Activated T-cell treated with anti-CD3 and anti-CD28 coated beads, Interleukin-2, amount 50 U/mL, for 72 hours (primary cell): ENCODE measurements at regions not wholly inside any gene's neighbourhood (a gene's known extent, or its start where the extent isn't known, plus 50 kb on each side); places are given as distances from the start of the nearest gene placed in this dataset.
A peak's percentile ranks its signal among the peaks of the same experiment; 100 is the strongest.

Experiments used
- ATAC-seq, 2 donors: fragments of 150-1000 bp; cut with Tn5 transposase; replicated peaks in 1 of 2; 2 replicates each; pipeline ENCODE4 v1.10.0; 2021; ENCODE audit warnings: moderate library complexity in 2 of 2, mild to moderate bottlenecking in 1 of 2
- DNase-seq, 2 donors: peaks; one replicate each; pipeline ENCODE4 v3.0.0; 2021 to 2022; ENCODE audit warnings: mixed read lengths in 1 of 2
- H3K27ac Mint-ChIP-seq: one replicate; pipeline ENCODE4 v1.8.0; 2022; ENCODE audit warnings: mild to moderate bottlenecking, moderate library complexity, mixed read lengths
- H3K27me3 Mint-ChIP-seq: one replicate; pipeline ENCODE4 v1.8.0; 2022; ENCODE audit warnings: low read depth, mixed read lengths
- H3K36me3 Mint-ChIP-seq, 2 donors: one replicate each; pipeline ENCODE4 v1.8.0; 2022; ENCODE audit warnings: mixed read lengths in 2 of 2, mild to moderate bottlenecking in 1 of 2; ENCODE audit not compliant: insufficient read depth in 2 of 2
- H3K4me1 Mint-ChIP-seq: one replicate; pipeline ENCODE4 v1.8.0; 2022; ENCODE audit warnings: low read depth, mixed read lengths
- H3K4me3 Mint-ChIP-seq, 2 donors: one replicate each; pipeline ENCODE4 v1.8.0; 2022; ENCODE audit warnings: mild to moderate bottlenecking in 2 of 2, mixed read lengths in 2 of 2, moderate library complexity in 2 of 2
- H3K9me3 Mint-ChIP-seq, 2 donors: one replicate each; pipeline ENCODE4 v1.8.0; 2022; ENCODE audit warnings: mixed read lengths in 2 of 2

- Mint-ChIP-seq H3K4me3 (no peak overlapping the region), H3K27me3 (no peaks in the 10 kb centered on the region), H3K36me3 (no peaks in the 10 kb centered on the region), H3K9me3 (peaks cover 2 to 6% of the 10 kb centered on the region in 2 donors), H3K27ac (no peak overlapping the region), H3K4me1 (no peaks in the 10 kb centered on the region)
- ATAC-seq = no peak
- DNase-seq = no peak
These were observed 1498.7 kb upstream of the CADM2 start for GRCh38 chr3:83460052-83460451.

- ATAC-seq (no peak), DNase-seq (no peak)
- Mint-ChIP-seq H3K27me3 (no peaks in the 10 kb centered on the region), H3K4me1 (no peaks in the 10 kb centered on the region), H3K4me3 (no peak overlapping the region), H3K9me3 (peaks cover 2% of the 10 kb centered on the region in 2 donors), H3K27ac (no peak overlapping the region), H3K36me3 (no peaks in the 10 kb centered on the region)
These were observed 1497.4 kb upstream of the CADM2 start for GRCh38 chr3:83461411-83461810.

DNA sequence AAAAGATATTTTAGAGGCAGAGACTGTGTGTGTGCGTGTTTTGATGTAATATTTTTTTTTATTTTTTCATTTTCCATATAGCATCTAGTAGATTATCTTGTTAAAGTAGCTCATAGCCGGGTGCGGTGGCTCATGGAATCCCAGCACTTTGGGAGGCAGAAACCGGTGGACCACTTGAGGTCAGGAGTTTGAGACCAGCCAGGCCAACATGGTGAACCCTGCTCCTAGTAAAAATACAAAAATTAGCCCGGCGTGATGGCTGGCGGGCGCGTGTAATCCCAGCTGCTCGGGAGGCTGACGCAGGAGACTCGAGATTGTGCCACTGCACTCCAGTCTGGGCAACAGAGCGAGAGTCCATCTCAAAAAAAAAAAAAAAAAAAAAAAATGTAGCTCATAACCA is 1481.2 kb upstream of the CADM2 start:
- ATAC-seq (no peak), DNase-seq (no peak)
- Mint-ChIP-seq H3K4me1 (no peaks in the 10 kb centered on the region), H3K27ac (no peak overlapping the region), H3K4me3 (no peak overlapping the region), H3K36me3 (no peaks in the 10 kb centered on the region), H3K9me3 (peaks cover 0 to 1% of the 10 kb centered on the region in 2 donors), H3K27me3 (no peaks in the 10 kb centered on the region)

GRCh38 chr3:83482402-83483070 is 1476.3 kb upstream of the CADM2 start:
- peaks cover 5 to 7% of the 10 kb centered on the region in 2 donors for H3K9me3 Mint-ChIP-seq
- H3K4me1 Mint-ChIP-seq = no peaks in the 10 kb centered on the region
- H3K36me3 Mint-ChIP-seq = no peaks in the 10 kb centered on the region
- no peak for ATAC-seq
- H3K27me3 Mint-ChIP-seq = no peaks in the 10 kb centered on the region
- no peak overlapping the region for H3K4me3 Mint-ChIP-seq
- H3K27ac Mint-ChIP-seq = no peak overlapping the region
- no peak for DNase-seq

GRCh38 chr3:83496462-83496861 is 1462.3 kb upstream of the CADM2 start:
- H3K36me3 Mint-ChIP-seq = no peaks in the 10 kb centered on the region
- ATAC-seq (no peak), DNase-seq (no peak)
- H3K4me3 Mint-ChIP-seq = no peak overlapping the region
- H3K27me3 Mint-ChIP-seq = no peaks in the 10 kb centered on the region
- no peak overlapping the region for H3K27ac Mint-ChIP-seq
- peaks cover 0 to 2% of the 10 kb centered on the region in 2 donors for H3K9me3 Mint-ChIP-seq
- no peaks in the 10 kb centered on the region for H3K4me1 Mint-ChIP-seq

- Mint-ChIP-seq H3K36me3 (no peaks in the 10 kb centered on the region), H3K4me1 (no peaks in the 10 kb centered on the region), H3K4me3 (no peak overlapping the region), H3K27me3 (no peaks in the 10 kb centered on the region), H3K27ac (no peak overlapping the region), H3K9me3 (peaks cover 0 to 4% of the 10 kb centered on the region in 2 donors)
- no peak for ATAC-seq
- DNase-seq = no peak
These were observed 1460.3 kb upstream of the CADM2 start for GRCh38 chr3:83498361-83499016.

GRCh38 chr3:83500422-83500821 is 1458.4 kb upstream of the CADM2 start:
- Mint-ChIP-seq H3K4me3 (no peak overlapping the region), H3K27me3 (no peaks in the 10 kb centered on the region), H3K9me3 (peaks cover 0 to 2% of the 10 kb centered on the region in 2 donors), H3K4me1 (no peaks in the 10 kb centered on the region), H3K36me3 (no peaks in the 10 kb centered on the region), H3K27ac (no peak overlapping the region)
- DNase-seq = no peak
- ATAC-seq = no peak

DNA sequence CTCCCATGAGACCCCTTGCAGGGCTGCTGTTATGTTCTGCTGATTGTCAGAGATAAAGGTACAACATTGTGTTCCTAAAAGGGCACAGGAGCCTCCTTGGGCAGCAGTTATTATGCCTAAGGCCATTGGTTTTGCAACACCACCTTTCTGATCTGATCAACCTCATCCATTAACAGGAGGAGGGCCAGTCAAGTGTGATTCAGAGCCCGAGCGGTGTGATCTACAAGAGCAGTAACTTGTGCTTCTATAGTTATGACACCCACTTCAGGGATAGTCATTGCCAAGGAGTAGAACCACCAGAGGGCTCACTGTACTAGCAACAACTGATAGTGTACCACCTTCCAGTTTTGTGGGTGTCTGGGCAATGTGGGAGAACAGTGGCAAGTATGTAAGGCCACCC is 1457.9 kb upstream of the CADM2 start:
- Mint-ChIP-seq H3K36me3 (no peaks in the 10 kb centered on the region), H3K4me3 (no peak overlapping the region), H3K27ac (no peak overlapping the region), H3K9me3 (peaks cover 0 to 2% of the 10 kb centered on the region in 2 donors), H3K27me3 (no peaks in the 10 kb centered on the region), H3K4me1 (no peaks in the 10 kb centered on the region)
- ATAC-seq (no peak), DNase-seq (no peak)

DNA sequence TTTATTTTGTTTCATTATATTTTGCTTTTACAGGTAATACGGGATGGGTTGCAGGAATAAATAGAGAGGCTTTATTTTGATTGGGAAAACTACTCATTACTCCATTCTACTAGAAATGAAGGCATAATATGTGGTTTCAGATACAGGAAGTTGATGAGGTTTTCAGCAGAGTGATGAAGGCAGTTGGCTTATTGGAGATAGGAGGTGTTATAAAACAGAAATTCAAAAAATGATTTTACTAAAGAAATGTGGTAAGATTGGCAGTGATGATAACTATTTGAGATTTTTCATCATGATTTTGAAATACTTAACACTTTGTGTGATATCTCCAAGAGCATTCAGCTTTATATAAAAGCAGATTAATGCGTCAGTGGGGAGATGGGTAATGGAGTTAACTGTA is 1445.7 kb upstream of the CADM2 start:
- peaks cover 7 to 12% of the 10 kb centered on the region in 2 donors for H3K9me3 Mint-ChIP-seq
- DNase-seq (no peak), ATAC-seq (no peak)
- H3K4me1 Mint-ChIP-seq = no peaks in the 10 kb centered on the region
- H3K4me3 Mint-ChIP-seq = no peak overlapping the region
- no peak overlapping the region for H3K27ac Mint-ChIP-seq
- no peaks in the 10 kb centered on the region for H3K27me3 Mint-ChIP-seq
- H3K36me3 Mint-ChIP-seq = no peaks in the 10 kb centered on the region

DNA sequence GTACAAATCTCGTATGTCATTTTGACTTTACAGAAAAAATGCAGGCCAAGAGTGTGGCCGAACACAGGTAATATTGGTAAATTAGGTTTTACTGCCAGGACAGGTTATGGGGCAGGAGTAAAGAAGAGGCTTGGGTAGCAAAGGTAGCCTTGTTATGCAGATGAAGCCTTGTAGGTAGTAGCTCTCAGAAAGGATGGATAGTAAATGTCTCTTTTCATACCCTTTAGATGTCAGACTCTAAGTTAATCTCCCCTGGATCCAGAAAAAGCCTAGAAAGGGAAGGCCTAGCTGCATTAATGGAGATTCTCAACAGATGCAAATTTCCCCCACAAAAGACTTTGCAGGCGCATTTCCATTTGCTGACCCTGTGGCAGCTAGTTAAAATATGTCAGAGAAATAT is 1445.1 kb upstream of the CADM2 start:
- ATAC-seq (no peak), DNase-seq (no peak)
- Mint-ChIP-seq H3K4me1 (no peaks in the 10 kb centered on the region), H3K9me3 (peaks cover 9 to 12% of the 10 kb centered on the region in 2 donors), H3K27ac (no peak overlapping the region), H3K27me3 (no peaks in the 10 kb centered on the region), H3K4me3 (no peak overlapping the region), H3K36me3 (no peaks in the 10 kb centered on the region)

- Mint-ChIP-seq H3K4me3 (no peak overlapping the region), H3K36me3 (no peaks in the 10 kb centered on the region), H3K27me3 (no peaks in the 10 kb centered on the region), H3K27ac (no peak overlapping the region), H3K9me3 (peaks cover 9 to 10% of the 10 kb centered on the region in 2 donors), H3K4me1 (no peaks in the 10 kb centered on the region)
- no peak for DNase-seq
- ATAC-seq = no peak
These were observed 1444.5 kb upstream of the CADM2 start for GRCh38 chr3:83514130-83514914.

DNA sequence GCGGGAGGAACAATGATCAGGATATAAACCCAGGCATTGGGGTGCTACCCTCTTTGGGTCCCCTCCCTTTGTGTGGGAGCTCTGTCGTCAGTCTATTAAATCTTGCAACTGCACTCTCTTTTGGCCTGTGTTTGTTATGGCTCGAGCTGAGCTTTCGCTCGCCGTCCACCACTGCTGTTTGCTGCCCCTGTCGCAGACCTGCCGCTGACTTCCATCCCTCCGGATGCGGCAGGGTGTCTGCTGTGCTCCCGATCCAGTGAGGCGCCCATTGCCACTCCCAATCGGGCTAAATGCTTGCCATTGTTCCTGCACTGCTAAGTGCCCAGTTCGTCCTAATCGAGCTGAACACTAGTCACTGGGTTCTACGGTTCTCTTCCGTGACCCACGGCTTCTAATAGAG is 1443.7 kb upstream of the CADM2 start:
- Mint-ChIP-seq H3K9me3 (peaks cover 9 to 11% of the 10 kb centered on the region in 2 donors), H3K27ac (no peak overlapping the region), H3K4me3 (no peak overlapping the region), H3K4me1 (no peaks in the 10 kb centered on the region), H3K27me3 (no peaks in the 10 kb centered on the region), H3K36me3 (no peaks in the 10 kb centered on the region)
- ATAC-seq = no peak
- DNase-seq = no peak

GRCh38 chr3:83523470-83524073 is 1435.2 kb upstream of the CADM2 start:
- peak; percentile 2 to 5 for DNase-seq

More at GRCh38 chr3:83523470-83524073, 1435.2 kb upstream of the CADM2 start:
- ATAC-seq = no peak
- H3K9me3 Mint-ChIP-seq = peaks cover 0 to 2% of the 10 kb centered on the region in 2 donors
- no peak overlapping the region for H3K27ac Mint-ChIP-seq
- H3K4me3 Mint-ChIP-seq = no peak overlapping the region
- no peaks in the 10 kb centered on the region for H3K4me1 Mint-ChIP-seq
- no peaks in the 10 kb centered on the region for H3K27me3 Mint-ChIP-seq
- H3K36me3 Mint-ChIP-seq = no peaks in the 10 kb centered on the region
